HG02588 (cell line): ENCODE measurements at regions not wholly inside any gene's neighbourhood (a gene's known extent, or its start where the extent isn't known, plus 50 kb on each side); places are given as distances from the start of the nearest gene placed in this dataset.
"Not testable (repeated sequence)": the region's sequence is repeated elsewhere in the genome, so short reads cannot be mapped to it uniquely, and the experiment has no call there.

Experiments
- ATAC-seq: cut with Tn5 transposase; IDR thresholded peaks from one replicate; pipeline ENCODE4 v1.9.1; 2021; ENCODE audit warnings: mild to moderate bottlenecking, moderate library complexity; ENCODE audit not compliant: unreplicated experiment

DNA sequence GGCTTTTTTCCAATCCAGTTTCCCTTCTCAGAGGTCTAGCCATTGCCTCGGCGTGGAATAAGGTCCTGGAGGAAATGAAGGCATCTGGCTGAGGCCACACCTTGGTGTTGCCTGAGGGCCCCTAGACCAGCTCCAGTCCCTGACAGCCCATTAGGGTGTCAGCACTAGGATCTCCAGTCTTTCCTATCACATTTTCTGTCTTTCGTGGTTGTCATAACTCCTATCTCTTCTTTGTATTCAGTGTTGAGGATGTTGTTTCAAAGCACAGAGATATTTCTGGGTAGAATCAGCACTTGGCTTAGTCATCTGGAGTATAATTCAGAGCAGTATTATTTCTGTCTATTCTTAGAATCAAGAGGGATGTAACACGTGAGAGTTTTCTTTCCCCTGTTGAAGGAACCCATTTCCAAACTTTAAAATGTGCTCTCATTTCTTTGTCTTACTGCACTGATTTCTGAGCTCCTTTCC is 844.3 kb downstream of the KCNT2 start:
- no peak for ATAC-seq

DNA sequence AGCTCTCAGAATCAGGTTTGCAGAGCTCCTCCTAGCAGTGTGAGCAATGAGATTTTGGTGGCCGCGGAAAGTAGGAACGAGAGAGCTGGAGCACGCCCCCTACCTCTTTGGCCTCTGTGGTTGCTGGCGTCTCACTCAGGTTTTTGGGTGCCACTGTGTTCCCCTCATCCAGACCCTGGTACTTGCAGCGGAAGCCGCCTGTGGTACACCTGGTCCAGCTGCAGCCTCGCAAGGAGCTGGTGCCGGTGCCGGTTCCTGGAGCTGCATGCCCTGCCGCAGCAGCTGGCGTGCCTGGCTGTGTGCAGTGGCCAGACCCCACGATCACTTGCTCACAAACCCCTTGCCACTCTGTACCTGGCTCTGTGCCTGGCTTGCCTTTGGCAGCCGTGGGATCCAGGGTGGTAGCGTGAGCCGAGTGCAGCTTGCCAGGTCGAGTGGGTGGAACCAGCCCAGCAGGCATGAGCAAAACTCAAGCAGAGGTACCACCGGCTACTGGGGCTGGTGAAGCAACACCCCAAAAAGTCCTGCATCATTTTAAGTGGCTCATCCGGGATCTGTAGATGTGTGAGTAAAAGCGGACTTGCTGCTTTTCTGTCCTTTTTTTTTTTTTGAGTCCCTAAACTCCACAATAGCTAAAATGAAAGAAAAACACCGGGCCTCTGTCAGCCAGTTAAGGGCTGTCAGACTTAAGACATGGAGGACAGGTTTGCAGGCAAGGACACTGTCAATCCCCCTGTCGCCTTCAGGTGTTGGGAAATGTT is 844.9 kb downstream of the KCNT2 start:
- no peak for ATAC-seq

GRCh38 chr1:195761104-195761503 is 847.1 kb downstream of the KCNT2 start:
- no peak for ATAC-seq

DNA sequence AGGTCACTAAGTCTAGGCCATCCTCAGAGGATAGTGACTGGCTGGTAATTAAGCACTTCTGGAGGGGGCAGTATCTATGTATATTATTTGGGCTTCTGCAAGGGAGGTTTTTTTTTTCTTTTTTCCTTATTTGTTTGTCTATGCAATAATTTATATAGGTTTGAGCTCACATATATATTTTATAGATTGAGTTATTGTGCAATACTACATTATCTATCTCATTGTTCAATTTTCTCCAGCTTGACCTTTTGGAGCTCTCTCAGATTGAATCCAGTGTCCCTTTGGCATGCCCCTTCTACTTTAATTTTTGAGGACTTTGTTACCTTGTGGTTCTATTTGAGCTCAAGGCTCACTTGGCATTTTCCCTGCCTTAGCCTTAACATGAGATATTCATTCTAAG is 852.1 kb downstream of the KCNT2 start:
- no peak for ATAC-seq

DNA sequence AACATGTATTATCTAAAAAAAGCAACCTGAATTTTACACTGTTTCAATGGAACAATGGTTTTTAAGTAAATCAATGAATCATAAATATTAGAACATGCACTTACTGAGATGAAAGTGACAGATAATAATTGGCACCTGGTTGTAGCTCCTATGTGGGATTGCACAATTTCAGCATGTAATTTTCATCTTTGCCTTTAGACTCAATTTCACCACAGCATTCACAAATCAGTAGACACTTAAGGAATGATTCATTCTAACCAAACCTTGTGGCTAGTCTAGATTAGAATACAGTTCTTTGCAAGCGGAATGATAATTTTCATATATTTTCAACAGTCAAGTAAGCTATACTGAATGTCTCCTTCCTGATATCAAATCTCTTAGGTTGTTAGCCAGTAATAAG is 853.4 kb downstream of the KCNT2 start:
- ATAC-seq = no peak

DNA sequence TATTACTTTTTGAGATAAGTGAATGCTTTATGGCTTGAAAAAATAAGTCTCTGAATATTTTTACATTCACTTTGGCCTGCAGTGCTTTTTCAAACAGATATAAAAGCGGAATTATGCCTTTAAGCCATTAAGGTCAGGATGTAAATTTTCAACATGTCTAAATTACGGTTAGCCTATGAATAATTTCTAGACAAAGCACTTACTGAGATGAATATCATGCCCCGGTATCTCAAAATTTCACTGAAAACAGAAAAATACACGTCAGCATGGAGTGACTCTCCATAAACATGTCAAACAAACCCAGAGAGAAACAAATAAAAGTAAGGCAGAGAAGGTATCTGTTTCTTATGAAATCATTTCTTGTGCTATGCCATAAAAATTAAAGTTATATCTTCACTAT is 853.9 kb downstream of the KCNT2 start:
- no peak for ATAC-seq

GRCh38 chr1:195748969-195749368 is 859.3 kb downstream of the KCNT2 start:
- no peak for ATAC-seq

DNA sequence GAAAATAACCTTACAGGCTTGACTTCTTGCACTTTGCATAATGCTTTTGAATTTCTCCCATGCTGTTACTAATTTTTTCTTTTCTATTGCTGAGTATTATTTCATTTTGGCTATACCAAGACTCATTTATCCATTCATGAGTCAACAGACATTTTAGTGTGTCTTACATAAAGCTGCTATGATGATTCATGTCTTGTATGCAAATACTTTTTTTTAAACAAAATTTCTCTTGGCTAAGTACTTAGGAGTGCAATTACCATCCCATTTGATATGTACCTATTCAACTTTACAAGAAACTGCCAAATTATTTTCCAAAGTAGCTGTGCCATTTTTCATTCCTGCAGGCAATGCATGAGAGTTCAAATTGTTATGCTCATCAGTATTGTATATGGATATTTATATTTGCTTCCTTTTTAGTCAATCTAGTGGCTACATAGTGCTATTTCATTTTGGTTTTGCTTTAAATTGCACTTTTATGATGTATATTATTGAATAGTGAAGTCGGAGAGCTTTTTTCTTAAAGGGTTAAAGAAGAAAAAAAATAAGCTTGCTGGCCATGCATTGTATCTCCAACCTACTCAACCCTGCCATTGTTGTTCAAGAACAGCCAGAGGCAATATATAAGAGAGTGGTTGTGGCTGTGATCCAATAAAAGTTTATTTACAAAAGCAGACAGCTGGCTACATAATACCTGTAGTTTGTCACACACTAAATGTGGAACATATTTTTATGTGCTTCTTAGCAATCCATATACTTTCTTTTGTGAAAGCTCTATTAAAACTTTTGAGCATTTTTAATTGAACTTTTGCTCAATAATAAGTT is 862.8 kb downstream of the KCNT2 start:
- no peak for ATAC-seq

GRCh38 chr1:195744256-195744655 is 864.0 kb downstream of the KCNT2 start:
- no peak for ATAC-seq

DNA sequence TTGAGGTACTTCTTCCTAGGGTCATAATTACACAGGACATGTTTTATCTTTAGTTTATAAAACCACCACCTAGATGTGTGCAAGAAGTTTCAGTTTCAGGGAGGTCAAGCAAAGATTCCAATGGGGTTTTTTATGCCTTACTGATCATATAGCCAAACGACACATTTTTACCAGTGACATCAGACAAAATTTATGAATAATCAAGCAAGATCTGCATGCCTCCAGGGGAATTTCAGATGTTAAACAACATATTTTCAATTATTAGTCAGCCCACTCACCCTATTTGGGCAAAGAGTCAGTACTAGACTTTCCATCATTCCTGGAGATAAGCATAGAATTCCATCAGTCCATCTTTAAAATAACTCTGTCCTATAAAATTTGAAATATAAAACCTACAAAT is 867.4 kb downstream of the KCNT2 start:
- no peak for ATAC-seq

DNA sequence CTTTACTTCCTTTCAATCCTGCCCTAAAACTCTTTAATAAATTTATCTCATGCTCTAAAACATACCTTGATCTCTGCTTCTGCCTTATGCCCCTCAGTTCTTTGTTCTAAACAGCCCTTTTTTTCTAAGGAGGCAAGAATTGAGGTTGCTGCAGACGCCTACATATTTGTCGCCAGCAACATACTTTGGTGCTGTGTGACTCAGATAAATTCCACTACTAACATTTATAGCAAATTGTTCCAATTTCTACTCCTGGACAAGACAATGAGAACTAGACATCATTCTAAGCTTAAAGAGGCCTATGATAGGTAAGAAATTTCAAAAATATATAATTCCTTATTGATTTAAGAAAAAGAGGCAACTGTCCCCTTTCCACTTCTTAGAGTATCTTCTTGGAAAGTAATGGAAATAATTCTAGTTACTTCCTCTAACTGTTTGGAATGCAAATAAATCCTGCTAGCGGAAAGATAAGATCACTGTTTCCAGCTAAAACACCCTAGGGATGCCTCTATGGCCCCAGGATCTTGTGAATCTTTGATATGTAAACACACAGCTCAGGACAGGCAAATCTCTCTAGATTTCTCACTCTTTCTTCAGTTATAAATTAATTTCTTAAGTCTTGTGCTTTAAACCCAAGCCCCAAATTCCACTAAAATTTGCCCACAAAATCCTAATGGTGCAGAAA is 869.1 kb downstream of the KCNT2 start:
- ATAC-seq = no peak

DNA sequence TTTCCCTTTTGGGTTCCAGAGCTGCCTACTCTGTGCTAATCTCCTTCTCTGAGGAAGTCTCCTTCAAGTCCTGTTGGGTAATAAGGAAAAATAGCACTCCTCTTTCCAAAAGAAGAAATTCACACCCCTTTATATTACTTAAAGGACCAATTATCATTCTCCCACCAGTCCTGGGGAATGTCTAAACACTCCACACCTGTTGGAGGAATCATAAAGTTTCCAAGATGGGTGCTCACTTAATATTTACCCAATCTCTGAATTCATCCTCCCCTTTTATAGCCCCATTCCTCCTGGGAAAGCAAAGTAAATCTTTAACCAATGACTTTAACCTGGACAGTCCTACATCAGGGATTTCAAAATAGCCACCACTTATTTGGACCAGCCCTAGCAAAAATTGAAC is 873.1 kb downstream of the KCNT2 start:
- ATAC-seq = no peak

DNA sequence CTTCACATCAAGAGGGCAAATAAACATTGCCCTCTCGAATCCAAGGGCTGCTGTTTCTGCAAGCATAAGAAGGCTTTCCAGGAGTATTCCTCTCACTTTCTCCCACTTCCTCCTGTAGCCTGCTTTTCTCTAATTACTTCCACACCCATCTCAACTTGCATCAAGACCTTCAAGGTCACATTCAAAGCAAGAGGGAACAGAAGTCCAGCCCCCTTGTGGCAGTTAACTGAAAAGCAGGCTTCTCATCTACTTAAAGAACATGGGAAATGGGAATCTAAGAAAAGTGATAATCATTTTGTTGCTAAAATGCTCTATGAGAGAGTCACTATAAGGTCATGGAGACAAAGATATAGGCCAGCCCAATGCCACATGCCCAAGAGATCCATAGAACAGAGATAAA is 874.4 kb downstream of the KCNT2 start:
- ATAC-seq = no peak

GRCh38 chr1:195733408-195733807 is 874.8 kb downstream of the KCNT2 start:
- no peak for ATAC-seq

GRCh38 chr1:195731385-195731784 is 876.9 kb downstream of the KCNT2 start:
- ATAC-seq = no peak

- no peak for ATAC-seq
Measured at GRCh38 chr1:195723796-195724194, 884.4 kb downstream of the KCNT2 start.

- ATAC-seq = not testable (repeated sequence)
Measured at GRCh38 chr1:195722852-195723795, 885.1 kb downstream of the KCNT2 start.

DNA sequence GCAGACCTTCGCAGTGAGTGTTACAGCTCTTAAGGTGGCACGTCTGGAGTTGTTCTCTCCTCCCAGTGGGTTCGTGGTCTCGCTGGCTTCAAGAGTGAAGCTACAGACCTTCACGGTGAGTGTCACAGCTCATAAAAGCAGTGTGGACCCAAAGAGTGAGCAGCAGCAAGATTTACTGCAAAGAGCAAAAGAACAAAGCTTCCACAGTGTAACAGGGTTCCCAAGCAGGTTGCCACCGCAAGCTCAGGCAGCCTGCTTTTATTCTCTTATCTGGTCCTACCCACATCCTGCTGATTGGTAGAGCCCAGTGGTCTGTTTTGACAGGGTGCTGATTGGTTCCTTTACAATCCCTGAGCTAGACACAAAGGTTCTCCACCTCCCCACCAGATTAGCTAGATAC is 886.1 kb downstream of the KCNT2 start:
- not testable (repeated sequence) for ATAC-seq

DNA sequence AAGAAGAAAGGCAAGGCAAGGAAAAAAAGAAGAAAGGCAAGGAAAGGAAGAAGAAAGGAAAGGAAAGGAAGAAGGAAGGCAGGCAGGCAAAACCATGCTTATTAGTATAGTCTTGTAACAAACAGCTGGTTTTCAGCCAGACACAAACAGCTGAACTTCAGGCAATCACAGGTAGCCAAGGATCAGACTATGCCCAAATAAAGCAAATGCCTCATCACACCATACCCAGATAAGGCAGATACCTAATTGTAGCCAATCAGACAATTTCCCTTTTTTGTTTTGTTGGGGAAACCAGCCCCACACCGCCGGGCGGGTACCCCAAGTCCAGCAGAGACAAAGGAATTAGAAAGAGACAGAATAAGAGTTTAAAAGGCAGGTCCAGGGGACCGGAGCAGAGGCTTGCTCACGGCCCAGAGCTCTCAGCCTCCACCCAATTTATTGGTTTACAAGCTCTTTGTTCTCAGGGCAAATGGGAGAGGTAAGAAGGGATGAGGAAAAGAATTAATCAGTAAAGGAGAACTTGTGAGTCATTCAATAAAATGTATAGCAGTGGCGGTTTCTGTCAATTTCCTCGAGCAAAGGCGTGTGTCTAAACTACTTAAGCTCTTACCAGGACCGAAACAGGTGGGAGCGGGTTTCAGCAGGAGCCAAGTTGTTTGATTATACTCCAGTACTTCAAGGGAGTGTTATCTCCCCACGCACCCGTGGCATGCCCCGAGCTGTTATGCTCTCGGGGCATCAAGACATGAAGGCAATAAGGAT is 886.8 kb downstream of the KCNT2 start:
- no peak for ATAC-seq

DNA sequence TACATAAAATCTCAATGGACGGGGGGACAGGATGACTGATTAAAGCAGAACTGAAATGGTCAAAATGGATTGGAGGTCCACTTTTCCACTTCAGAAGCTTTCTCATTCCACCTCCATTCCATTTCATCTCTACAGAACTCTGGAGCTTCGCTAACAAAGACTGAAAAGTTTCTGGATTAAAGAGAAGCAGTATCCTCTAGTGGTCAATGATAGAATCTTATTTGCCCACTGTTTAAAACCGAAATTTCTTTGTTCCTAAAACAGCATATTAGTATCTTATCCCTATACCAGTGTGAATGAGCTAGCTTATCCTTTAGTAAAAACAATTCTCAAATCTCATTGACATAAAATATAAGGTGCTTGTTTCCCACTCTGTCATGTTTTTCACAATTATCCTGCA is 890.6 kb downstream of the KCNT2 start:
- ATAC-seq = no peak
